ENCODE measurements at regions not wholly inside any gene's neighbourhood (a gene's known extent, or its start where the extent isn't known, plus 50 kb on each side); places are given as distances from the start of the nearest gene placed in this dataset.
"Not testable (repeated sequence)": the region's sequence is repeated elsewhere in the genome, so short reads cannot be mapped to it uniquely, and the experiment has no call there.

DNA sequence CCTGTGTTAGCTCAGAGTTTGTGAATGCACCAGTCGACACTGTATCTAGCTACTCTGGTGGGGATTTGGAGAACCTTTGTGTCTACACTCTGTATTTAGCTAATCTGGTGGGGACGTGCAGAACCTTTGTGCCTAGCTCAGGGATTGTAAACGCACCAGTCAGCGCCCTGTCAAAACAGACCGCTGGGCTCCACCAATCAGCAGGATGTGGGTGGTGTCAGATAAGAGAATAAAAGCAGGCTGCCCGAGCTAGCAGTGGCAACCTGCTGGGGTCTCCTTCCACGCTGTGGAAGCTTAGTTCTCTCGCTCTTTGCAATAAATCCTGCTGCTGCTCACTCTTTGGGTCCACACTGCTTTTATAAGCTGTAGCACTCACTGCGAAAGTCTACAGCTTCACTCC, 324.2 kb downstream of the RAD51AP2 start:
- Histone ChIP-seq H3K27ac (ENCODE audit: low read depth in 1 of 2, low read length in 2 of 2) (no peak overlapping the region), H3K27me3 (ENCODE audit: control insufficient read depth in 1 of 2, insufficient read depth in 2 of 2, low read length in 2 of 2) (no peaks in the 10 kb centered on the region), H3K4me3 (ENCODE audit: low read length) (no peak overlapping the region), H3K36me3 (ENCODE audit: insufficient read depth, low read length) (no peaks in the 10 kb centered on the region), H3K9me3 (ENCODE audit: control insufficient read depth in 1 of 2, insufficient read depth in 1 of 2, low read length in 2 of 2) (peaks cover 0 to 8% of the 10 kb centered on the region in 2 experiments), H3K4me1 (ENCODE audit: insufficient read depth, low read length) (no peaks in the 10 kb centered on the region)
- CTCF ChIA-PET = no interaction called here
- ATAC-seq (ENCODE audit: poor library complexity) (no peak), DNase-seq (no peak)
- POLR2A ChIA-PET = no interaction called here
- no peak overlapping the region for H3K4me3 Mint-ChIP-seq
- no peak overlapping the region for H3K27ac Mint-ChIP-seq
- H3K27me3 Mint-ChIP-seq = no peaks in the 10 kb centered on the region
- no peaks in the 10 kb centered on the region for H3K36me3 Mint-ChIP-seq (ENCODE audit: low read depth)
- H3K4me1 Mint-ChIP-seq (ENCODE audit: low read depth) = no peaks in the 10 kb centered on the region
- H3K9me3 Mint-ChIP-seq = peaks cover 3% of the 10 kb centered on the region
- intact Hi-C loops (cut with DNase I, micrococcal nuclease) = no loop called here
- TF ChIP-seq, protein P1, sequence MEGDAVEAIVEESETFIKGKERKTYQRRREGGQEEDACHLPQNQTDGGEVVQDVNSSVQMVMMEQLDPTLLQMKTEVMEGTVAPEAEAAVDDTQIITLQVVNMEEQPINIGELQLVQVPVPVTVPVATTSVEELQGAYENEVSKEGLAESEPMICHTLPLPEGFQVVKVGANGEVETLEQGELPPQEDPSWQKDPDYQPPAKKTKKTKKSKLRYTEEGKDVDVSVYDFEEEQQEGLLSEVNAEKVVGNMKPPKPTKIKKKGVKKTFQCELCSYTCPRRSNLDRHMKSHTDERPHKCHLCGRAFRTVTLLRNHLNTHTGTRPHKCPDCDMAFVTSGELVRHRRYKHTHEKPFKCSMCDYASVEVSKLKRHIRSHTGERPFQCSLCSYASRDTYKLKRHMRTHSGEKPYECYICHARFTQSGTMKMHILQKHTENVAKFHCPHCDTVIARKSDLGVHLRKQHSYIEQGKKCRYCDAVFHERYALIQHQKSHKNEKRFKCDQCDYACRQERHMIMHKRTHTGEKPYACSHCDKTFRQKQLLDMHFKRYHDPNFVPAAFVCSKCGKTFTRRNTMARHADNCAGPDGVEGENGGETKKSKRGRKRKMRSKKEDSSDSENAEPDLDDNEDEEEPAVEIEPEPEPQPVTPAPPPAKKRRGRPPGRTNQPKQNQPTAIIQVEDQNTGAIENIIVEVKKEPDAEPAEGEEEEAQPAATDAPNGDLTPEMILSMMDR (IDR thresholded peaks at IDR 0.05) = no peak

DNA sequence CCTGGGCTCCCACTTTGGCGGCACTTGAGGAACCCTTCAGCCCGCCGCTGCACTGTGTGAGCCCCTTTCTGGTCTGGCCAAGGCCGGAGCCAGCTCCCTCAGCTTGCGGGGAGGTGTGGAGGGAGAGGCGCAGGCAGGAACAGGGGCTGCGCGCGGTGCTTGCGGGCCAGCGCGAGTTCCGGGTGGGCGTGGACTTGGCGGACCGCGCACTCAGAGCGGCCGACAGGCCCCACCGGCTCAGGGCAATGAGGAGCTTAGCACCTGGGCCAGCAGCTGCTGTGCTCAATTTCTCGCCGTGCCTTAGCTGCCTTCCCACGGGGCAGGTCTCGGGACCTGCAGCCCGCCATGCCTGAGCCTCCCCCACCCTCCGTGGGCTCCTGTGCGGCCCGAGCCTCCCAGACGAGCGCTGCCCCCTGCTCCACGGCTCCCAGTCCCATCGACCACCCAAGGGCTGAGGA, 324.8 kb downstream of the RAD51AP2 start:
- H3K36me3 ChIP-seq (ENCODE audit: insufficient read depth, low read length); H3K4me3 ChIP-seq (ENCODE audit: low read length); CTCF ChIA-PET; H3K9me3 Mint-ChIP-seq; H3K36me3 Mint-ChIP-seq (ENCODE audit: low read depth); intact Hi-C loops (cut with DNase I, micrococcal nuclease); H3K27me3 Mint-ChIP-seq; H3K27me3 ChIP-seq (ENCODE audit: control insufficient read depth in 1 of 2, insufficient read depth in 2 of 2, low read length in 2 of 2); H3K4me1 ChIP-seq (ENCODE audit: insufficient read depth, low read length); H3K9me3 ChIP-seq (ENCODE audit: control insufficient read depth in 1 of 2, insufficient read depth in 1 of 2, low read length in 2 of 2); H3K4me1 Mint-ChIP-seq (ENCODE audit: low read depth); ATAC-seq (ENCODE audit: poor library complexity); POLR2A ChIA-PET; H3K4me3 Mint-ChIP-seq; H3K27ac ChIP-seq (ENCODE audit: low read depth in 1 of 2, low read length in 2 of 2); H3K27ac Mint-ChIP-seq: not testable (repeated sequence)
- peak in 1 of 14 experiments; percentile 5 for DNase-seq

DNA sequence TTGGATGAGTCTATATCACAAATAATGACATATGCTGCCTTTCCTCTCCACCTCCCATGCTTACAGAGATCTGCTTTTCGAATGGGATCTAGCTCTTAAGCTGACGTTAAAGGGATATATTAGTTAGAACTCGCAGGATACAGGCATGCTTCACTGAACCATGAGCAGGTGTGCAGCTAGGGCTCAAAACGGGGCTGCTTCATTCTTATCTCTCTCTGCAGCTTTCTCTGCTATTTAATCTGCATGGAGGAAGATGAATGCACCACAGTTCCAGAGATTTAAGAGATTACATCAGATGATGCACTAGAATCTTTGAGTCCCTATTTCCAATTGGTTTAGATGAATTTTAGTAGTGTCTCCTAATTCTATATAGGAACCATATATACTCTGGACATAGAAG, 327.0 kb downstream of the RAD51AP2 start:
- Histone ChIP-seq H3K36me3 (ENCODE audit: insufficient read depth, low read length) (no peaks in the 10 kb centered on the region), H3K4me1 (ENCODE audit: insufficient read depth, low read length) (no peaks in the 10 kb centered on the region), H3K4me3 (ENCODE audit: low read length) (no peak overlapping the region), H3K27me3 (ENCODE audit: control insufficient read depth in 1 of 2, insufficient read depth in 2 of 2, low read length in 2 of 2) (no peaks in the 10 kb centered on the region), H3K27ac (ENCODE audit: low read depth in 1 of 2, low read length in 2 of 2) (no peak overlapping the region), H3K9me3 (ENCODE audit: control insufficient read depth in 1 of 2, insufficient read depth in 1 of 2, low read length in 2 of 2) (peaks cover 0 to 7% of the 10 kb centered on the region in 2 experiments)
- ChIA-PET POLR2A (no interaction called here), CTCF (no interaction called here)
- H3K9me3 Mint-ChIP-seq = peaks cover 3% of the 10 kb centered on the region
- TF ChIP-seq, protein P1 (IDR thresholded peaks at IDR 0.05) = no peak
- DNase-seq (no peak), ATAC-seq (ENCODE audit: poor library complexity) (no peak)
- H3K27ac Mint-ChIP-seq = no peak overlapping the region
- no peaks in the 10 kb centered on the region for H3K27me3 Mint-ChIP-seq
- intact Hi-C loops (cut with DNase I, micrococcal nuclease) = no loop called here
- no peak overlapping the region for H3K4me3 Mint-ChIP-seq
- H3K36me3 Mint-ChIP-seq (ENCODE audit: low read depth) = no peaks in the 10 kb centered on the region
- H3K4me1 Mint-ChIP-seq (ENCODE audit: low read depth) = no peaks in the 10 kb centered on the region

DNA sequence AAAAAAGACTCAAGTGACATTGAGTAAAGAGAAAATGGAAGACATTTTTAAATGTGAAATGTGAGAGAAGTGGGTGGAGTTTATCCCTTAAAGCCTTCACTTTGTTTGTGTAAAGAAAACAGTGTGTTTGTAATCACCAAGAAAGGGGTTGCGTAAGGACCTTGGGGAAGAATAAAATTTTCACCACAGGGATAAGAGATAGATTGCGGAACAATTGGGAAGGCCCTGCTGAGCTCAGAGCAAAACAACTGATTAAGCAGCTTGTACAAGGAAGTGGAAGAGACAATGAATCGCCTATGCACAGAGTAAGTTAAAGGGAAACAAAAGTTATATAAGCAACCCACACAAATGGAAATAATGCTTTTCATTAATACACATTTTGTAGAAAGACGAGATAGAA, 327.7 kb downstream of the RAD51AP2 start:
- intact Hi-C loops (cut with DNase I, micrococcal nuclease) = no loop called here
- TF ChIP-seq, protein P1 (IDR thresholded peaks at IDR 0.05) = no peak
- peaks cover 0 to 7% of the 10 kb centered on the region in 2 experiments for H3K9me3 ChIP-seq (ENCODE audit: control insufficient read depth in 1 of 2, insufficient read depth in 1 of 2, low read length in 2 of 2)

More for the DNA sequence above, 327.7 kb downstream of the RAD51AP2 start:
- H3K36me3 Mint-ChIP-seq (ENCODE audit: low read depth) = no peaks in the 10 kb centered on the region
- no peaks in the 10 kb centered on the region for H3K27me3 Mint-ChIP-seq
- no peak overlapping the region for H3K4me3 ChIP-seq (ENCODE audit: low read length)
- CTCF ChIA-PET = no interaction called here
- peaks cover 3% of the 10 kb centered on the region for H3K9me3 Mint-ChIP-seq
- H3K27ac ChIP-seq (ENCODE audit: low read depth in 1 of 2, low read length in 2 of 2) = no peak overlapping the region
- H3K27ac Mint-ChIP-seq = no peak overlapping the region
- POLR2A ChIA-PET = no interaction called here
- ATAC-seq (ENCODE audit: poor library complexity) (no peak), DNase-seq (no peak)
- H3K36me3 ChIP-seq (ENCODE audit: insufficient read depth, low read length) = no peaks in the 10 kb centered on the region
- no peaks in the 10 kb centered on the region for H3K27me3 ChIP-seq (ENCODE audit: control insufficient read depth in 1 of 2, insufficient read depth in 2 of 2, low read length in 2 of 2)
- no peaks in the 10 kb centered on the region for H3K4me1 ChIP-seq (ENCODE audit: insufficient read depth, low read length)
- no peaks in the 10 kb centered on the region for H3K4me1 Mint-ChIP-seq (ENCODE audit: low read depth)
- no peak overlapping the region for H3K4me3 Mint-ChIP-seq
